ENCODE measurements at regions not wholly inside any gene's neighbourhood (a gene's known extent, or its start where the extent isn't known, plus 50 kb on each side); places are given as distances from the start of the nearest gene placed in this dataset.

DNA sequence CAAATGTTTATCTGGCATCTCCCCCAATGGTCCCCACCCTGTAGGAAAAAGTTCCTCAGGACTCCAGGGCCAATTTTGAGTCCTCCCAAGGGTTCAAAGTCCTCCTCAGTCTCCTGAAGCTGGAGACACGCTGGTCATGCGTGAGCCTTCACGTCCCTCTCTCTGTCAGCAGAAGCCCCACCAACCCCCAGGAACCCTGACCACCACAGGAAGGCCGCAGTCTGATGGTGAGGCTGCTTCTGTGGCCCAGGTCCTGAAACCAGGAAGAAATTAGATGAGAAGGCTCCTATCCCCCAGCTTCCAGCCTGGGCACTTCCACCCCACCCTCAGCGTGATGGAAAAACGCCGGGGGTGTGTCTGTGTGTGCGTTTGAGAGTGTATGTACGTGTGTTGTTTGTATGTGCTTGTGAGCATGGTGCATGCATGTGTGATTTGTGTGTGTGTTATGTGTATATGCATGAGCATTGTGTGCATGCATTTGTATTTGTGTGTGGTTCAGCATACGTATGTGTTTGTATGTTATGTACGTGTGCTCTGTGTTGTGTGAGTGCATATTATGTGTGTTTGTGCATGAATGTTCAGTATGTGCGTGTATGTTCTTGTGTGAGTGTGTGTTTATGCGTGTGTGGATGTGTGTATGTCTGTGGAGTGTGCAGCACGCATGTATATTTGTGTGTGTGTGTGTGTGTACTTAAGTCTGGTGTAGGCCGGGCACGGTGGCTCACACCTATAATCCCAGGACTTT, 92.5 kb downstream of the SIK1 start:
- no peak for DNase-seq
- Mint-ChIP-seq H3K27ac (peak overlapping the region in 6 of 10 donors; percentile 1 to 68 (median 5)), H3K4me1 (peaks cover 9 to 25% (median 14%) of the 10 kb centered on the region in 4 donors), H3K36me3 (no peaks in the 10 kb centered on the region), H3K9me3 (peaks cover 0 to 15% (median 0%) of the 10 kb centered on the region in 9 donors), H3K4me3 (no peak overlapping the region), H3K27me3 (peaks cover 0 to 9% (median 4%) of the 10 kb centered on the region in 5 donors)
- ATAC-seq: no peak
- POLR2A ChIA-PET: no interaction called here

DNA sequence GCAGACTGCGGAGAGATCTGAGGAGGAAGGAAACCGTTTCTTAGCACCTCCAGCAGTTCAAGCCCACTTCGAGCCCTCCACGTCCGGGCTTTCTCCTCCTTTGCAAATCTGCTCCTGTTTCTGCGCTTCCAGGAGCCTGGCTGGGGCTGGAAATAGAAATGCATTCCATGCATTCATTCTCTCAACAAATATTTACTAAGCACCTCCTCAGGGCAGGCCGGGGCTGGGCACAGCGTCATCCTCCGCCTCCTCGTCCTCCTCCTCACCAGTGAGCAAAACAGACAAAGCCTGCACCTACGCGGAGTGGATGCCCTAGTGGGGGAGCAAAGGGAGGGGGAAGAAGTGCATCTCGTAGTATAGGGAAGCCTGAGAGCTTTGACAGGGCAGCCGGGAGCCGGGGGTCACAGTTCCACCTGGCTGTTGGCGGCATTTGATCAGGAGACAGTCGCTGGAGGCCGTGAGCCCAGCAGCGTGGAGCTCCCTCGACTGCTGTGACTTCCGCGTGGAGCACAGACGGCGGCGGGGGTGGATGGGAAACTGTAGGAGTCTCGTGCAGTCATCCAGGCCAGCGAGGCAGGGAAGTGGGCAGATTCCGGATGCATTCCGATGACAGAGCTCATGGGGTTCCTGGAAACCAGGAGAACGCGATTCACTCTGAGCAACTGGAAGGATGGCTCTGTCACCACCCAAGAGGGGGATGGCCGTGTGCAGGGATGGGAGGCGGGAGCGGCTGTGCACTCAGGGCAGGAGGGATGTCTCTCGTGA, 93.5 kb downstream of the SIK1 start:
- ATAC-seq: no peak
- Mint-ChIP-seq H3K27me3 (peaks cover 0 to 5% (median 0%) of the 10 kb centered on the region in 5 donors), H3K36me3 (no peaks in the 10 kb centered on the region), H3K9me3 (peaks cover 0 to 15% (median 0%) of the 10 kb centered on the region in 9 donors), H3K4me3 (no peak overlapping the region), H3K27ac (no peak overlapping the region), H3K4me1 (peaks cover 4 to 16% (median 9%) of the 10 kb centered on the region in 4 donors)
- no peak for DNase-seq
- POLR2A ChIA-PET: no interaction called here

DNA sequence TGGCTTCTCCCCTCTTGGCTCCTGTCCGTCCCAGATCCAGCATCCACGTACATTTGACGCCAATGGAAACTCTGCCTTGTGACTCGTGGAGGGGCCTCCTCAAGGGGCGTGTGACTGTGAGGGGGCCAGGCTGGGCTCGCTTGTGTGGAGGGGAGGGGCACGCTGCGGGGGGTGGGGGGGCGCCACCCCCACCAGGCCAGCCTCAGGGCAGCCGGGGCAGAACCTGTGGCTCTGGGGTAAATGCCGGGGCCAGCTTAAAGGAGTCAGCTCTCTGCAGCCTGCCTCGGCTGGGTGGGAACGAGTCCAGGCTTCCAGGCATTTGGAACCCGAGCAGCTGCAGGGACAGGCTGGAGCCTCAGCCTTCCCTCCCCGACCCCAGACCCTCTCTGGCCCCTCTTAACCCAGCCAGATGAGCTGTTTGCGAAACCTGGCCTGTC, 94.1 kb downstream of the SIK1 start:
- Mint-ChIP-seq H3K4me1 (peaks cover 2 to 13% (median 8%) of the 10 kb centered on the region in 4 donors), H3K4me3 (no peak overlapping the region), H3K9me3 (peaks cover 0 to 11% (median 0%) of the 10 kb centered on the region in 9 donors), H3K36me3 (no peaks in the 10 kb centered on the region), H3K27me3 (peaks cover 0 to 7% (median 0%) of the 10 kb centered on the region in 5 donors), H3K27ac (peak overlapping the region in 1 of 10 donors; percentile 33)
- ATAC-seq (no peak), DNase-seq (no peak)
- POLR2A ChIA-PET: no interaction called here

DNA sequence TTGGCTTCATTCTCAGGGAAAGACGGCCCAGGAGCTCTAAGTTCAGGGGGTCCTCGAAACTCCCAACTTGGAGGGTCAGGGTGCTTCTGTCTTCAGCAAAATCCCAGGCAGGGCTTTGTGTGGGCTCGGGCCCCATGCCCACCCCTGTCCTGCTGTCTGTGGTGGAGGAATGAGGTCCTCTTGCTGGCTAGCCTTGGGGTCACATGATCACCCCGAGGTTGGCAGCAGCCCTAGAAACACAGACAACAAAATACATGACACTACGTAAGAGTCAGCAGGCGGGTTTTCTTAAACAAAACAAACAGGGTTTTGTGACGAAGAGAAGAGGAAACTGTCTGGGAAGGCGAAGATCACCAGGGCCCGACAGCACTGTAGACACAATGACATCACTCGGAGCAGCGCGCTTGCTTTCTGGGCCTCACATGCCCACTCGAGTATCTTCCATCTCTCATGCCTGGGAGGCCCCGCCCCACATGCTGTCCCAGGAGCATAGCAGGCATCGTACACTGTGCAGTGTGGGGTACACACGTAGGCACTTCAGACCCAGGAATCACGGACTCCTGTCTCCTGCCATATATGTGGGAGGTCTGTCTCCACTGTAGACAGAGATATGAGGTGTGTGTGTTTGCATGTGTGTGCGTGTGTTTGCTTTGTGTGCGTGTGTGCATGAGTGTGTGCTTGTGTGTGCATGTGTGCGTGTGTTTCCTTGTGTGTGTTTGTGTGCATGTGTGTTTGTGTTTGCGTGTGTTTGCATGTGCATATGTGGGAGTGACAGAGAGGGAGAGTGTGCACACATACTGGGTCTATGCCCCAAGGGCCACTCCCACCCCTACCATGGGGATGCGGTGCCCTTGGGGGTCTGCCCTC, 94.7 kb downstream of the SIK1 start:
- ATAC-seq (no peak), DNase-seq (no peak)
- Mint-ChIP-seq H3K4me3 (no peak overlapping the region), H3K27ac (peak overlapping the region in 2 of 10 donors; percentile 33 to 43), H3K4me1 (peaks cover 0 to 6% (median 4%) of the 10 kb centered on the region in 4 donors), H3K36me3 (no peaks in the 10 kb centered on the region), H3K9me3 (peaks cover 0 to 4% (median 0%) of the 10 kb centered on the region in 9 donors), H3K27me3 (peaks cover 0 to 9% (median 0%) of the 10 kb centered on the region in 5 donors)
- POLR2A ChIA-PET: no interaction called here

DNA sequence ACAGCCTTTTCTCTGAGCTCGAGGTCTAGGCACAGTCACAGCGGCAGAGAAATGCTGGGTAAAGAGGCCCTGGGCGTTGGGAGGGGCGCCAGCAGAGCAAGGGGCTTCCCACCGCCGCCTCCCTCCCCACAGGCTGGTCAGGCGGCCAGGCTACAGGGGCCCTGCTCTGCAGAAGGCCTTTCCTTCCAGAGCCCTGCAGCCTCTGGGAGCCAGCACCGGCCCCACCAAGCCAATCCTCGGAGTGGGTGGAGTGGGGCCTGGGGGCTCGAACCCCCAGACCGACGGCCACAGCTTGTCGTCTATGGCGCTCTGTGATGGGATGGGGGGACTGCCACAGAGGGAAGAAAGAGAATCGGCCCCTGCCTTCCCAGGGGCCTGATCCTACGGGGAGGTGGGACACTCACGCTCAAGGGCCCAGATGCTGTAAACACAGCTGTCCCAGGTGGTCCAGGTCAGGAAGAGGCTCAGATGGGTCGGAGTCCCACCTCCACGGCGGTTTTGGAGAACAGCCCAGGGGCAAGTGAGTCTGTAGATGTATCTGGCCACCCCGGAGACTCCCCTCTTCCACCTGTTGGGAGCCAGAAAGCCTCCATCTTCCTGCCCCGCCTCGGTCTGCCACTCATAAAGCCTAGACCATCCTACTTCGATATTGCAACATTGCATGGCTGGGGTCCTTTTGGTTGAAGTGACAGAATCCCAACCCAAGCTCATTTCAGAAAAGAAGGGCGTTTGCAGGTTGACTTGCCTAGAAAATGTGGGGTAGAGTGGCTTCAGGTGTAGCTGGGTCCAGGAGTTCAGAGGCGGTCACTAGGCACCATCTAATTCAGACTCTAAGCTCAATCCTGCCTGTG, 95.6 kb downstream of the SIK1 start:
- H3K4me3 Mint-ChIP-seq: no peak overlapping the region
- no peak for ATAC-seq

DNA sequence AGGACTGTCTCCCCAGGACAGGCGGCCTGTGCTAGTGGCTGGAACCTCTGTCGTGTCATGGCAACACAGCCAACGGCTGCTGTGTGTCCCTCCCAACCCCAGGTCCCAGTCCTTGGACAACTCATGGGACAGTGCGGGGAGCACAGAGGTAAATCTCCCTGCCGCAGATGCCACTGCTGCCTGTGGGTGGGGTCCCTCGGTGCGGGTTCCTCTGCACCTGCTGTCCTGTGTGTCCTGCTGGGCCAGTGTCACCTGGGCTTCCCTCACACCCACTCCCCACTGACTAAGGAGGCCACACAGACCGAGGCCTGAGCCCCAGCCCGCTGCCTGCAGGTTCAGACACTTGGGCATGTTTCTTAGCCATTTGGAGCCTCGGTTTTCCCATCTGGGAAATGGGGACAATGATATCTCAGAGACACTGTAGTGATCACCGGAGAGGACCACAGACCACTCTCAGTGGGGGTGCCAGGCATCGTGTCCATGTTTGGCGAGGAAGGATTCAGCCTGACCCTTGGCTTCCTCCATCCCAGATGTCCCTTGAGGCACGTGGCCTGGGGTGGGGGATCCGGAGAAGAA, 96.5 kb downstream of the SIK1 start:
- Mint-ChIP-seq H3K27me3 (peaks cover 0 to 9% (median 0%) of the 10 kb centered on the region in 5 donors), H3K9me3 (no peaks in the 10 kb centered on the region), H3K4me3 (no peak overlapping the region), H3K36me3 (no peaks in the 10 kb centered on the region), H3K27ac (no peak overlapping the region), H3K4me1 (peaks cover 0 to 10% (median 5%) of the 10 kb centered on the region in 4 donors)
- ATAC-seq: no peak
- POLR2A ChIA-PET: no interaction called here
- DNase-seq: no peak

More for the DNA sequence above, 95.6 kb downstream of the SIK1 start:
- Mint-ChIP-seq H3K4me1 (peaks cover 0 to 4% (median 3%) of the 10 kb centered on the region in 4 donors), H3K9me3 (no peaks in the 10 kb centered on the region), H3K27ac (no peak overlapping the region), H3K36me3 (no peaks in the 10 kb centered on the region), H3K27me3 (peaks cover 0 to 9% (median 0%) of the 10 kb centered on the region in 5 donors)
- POLR2A ChIA-PET: no interaction called here
- no peak for DNase-seq

DNA sequence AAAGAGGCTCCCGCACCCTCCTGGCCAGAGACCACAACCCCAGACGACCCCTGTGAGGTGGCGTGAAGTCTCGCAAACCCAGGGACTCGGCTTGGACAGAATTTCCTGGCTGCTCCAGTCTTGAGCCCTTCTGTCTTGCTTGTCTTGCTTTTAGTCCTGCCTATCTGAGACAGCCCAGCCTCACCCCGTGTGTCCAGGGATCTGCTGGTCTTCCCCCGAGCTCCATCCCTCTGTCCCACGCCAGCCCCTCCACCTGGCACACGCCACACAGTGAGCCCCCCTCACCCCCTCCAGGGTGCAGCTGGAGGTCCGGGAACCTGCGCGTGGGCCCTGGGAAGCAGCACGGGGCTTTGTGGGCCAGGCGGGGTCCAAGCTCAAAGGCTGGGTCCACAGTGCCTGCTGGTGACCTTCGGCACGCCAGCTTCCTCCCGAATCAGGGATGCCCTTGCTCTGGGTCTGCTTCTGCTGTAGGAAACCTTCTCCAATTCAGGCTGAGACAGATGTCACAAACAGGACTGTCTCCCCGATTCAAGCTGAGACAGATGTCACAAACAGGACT, 97.1 kb downstream of the SIK1 start:
- H3K9me3 Mint-ChIP-seq: no peaks in the 10 kb centered on the region
- no peak for DNase-seq
- no peak overlapping the region for H3K27ac Mint-ChIP-seq
- no peak for ATAC-seq
- H3K4me1 Mint-ChIP-seq: peaks cover 0 to 12% (median 5%) of the 10 kb centered on the region in 4 donors
- POLR2A ChIA-PET: no interaction called here
- H3K36me3 Mint-ChIP-seq: no peaks in the 10 kb centered on the region
- H3K27me3 Mint-ChIP-seq: peaks cover 0 to 9% (median 0%) of the 10 kb centered on the region in 5 donors
- H3K4me3 Mint-ChIP-seq: no peak overlapping the region

DNA sequence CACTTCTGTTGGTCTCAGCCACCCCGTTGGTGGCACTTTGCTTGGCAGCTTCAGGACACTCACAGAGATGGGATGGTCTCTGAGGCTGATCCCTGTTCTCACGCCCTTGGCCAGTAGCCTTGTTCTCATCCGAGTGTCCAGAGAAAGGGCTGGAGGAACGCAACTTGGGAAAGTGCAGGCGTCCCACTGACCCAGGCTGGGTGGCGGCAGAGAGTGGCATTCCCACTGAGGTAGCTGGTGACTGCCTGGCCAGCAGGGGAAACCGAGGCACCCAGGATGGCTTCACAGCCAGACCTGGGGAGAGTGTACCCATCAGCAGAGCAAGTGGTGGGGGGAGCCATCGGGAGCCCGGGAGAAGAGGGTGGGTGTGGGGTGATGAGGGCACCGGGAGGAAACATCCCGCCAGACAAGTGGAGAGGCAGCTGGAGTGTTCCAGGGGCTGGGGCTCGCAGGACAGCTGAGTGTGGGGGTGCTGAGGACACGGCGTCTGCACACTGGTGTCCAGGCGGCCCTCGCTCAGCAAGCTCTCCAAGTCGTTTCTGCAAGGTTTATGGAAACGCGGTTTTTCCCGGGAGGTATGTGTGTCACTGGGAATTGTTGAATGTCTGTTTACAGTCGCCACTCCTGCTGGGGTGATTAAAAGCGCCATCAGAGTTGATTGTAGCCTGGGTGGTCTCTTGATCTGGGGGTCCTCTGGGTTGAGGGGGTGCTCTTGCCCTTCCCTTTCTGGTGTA, 97.8 kb downstream of the SIK1 start:
- peaks cover 0 to 9% (median 0%) of the 10 kb centered on the region in 5 donors for H3K27me3 Mint-ChIP-seq
- H3K27ac Mint-ChIP-seq: no peak overlapping the region
- ATAC-seq (no peak), DNase-seq (no peak)
- H3K9me3 Mint-ChIP-seq: no peaks in the 10 kb centered on the region
- POLR2A ChIA-PET: no interaction called here
- peaks cover 0 to 1% (median 0%) of the 10 kb centered on the region in 3 donors for H3K36me3 Mint-ChIP-seq
- peaks cover 0 to 12% (median 4%) of the 10 kb centered on the region in 4 donors for H3K4me1 Mint-ChIP-seq
- H3K4me3 Mint-ChIP-seq: no peak overlapping the region

DNA sequence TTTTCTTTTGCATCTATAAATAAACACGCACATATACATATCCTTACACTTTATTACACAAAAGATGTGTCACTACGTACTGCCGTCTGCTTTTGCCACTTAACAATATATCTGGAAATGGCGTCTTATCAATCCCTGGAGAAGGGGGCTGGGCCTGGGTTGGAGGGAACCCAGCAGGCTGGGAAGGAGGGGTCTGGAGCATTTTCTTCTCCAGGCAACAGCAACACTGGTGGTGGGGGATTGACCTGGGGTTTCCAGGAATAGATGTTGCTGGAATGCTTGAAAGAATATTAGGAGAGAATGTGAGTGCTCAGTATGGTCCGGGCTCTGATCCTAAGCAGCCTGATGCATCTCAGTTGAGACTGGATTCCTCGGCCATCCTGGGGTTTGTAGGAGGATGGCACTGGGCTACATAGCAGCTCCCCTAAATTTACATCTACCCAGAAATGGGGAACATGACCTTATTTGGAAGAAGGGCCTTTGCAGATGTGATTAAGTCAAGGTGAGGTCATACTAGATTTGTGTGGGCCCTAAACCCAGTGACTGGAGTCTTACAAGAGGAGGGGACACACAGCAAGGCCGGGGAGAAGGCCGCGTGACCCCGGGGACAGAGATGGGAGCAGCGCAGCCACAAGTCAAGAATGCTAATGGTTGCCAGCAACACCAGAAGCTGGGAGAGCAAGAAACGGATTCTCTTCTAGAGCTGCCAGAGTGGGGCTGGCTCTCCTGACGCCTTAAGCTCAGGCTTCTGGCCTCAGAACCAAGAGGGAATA, 98.6 kb downstream of the SIK1 start:
- H3K4me1 Mint-ChIP-seq: peaks cover 0 to 12% (median 4%) of the 10 kb centered on the region in 4 donors
- ATAC-seq (no peak), DNase-seq (no peak)
- peak overlapping the region in 4 of 10 donors; percentile 1 to 83 (median 37) for H3K27ac Mint-ChIP-seq
- POLR2A ChIA-PET: interaction anchor here (0.6 kb wide), 1 partner anchor 9 kb away, joined by 3 read pairs; no protein-coding TSS in a partner anchor
- peaks cover 0 to 9% (median 0%) of the 10 kb centered on the region in 5 donors for H3K27me3 Mint-ChIP-seq
- no peaks in the 10 kb centered on the region for H3K9me3 Mint-ChIP-seq
- H3K4me3 Mint-ChIP-seq: no peak overlapping the region
- peaks cover 0 to 1% (median 0%) of the 10 kb centered on the region in 3 donors for H3K36me3 Mint-ChIP-seq

DNA sequence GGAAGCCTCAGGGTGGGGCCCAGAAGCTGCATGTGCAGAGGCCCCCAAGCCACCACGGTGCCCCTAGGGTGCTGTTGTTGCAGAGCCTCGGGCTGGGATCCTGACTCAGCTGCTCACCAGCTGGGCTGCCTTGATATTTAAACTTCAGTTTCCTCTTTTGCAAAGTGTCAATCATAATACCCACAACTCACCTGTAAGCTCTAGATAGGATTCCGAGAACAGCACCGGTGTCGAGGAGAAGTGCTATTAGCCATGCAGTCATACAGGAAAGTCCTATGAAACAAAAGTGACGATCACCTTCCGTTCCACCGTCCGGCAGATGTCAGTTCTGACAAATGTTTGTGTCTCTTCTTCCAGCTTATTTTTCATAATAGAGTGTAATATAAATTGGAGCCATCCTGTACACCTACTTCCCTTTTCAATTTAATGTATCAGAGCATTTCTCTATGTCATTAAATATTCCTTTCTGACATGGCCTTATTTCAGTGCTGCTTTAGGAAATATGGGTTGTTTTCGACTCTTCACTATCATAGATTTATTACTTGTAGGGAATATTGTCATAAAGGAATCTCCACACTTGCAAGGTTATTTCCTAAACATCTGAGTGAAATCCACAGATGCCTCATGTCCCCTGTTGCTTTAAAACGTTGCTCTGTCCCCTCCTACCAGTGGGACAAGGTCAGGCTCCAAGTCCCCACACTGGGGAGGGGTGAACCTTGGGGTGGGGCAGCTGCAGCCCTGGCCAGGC, 100.8 kb downstream of the SIK1 start:
- Mint-ChIP-seq H3K4me3 (no peak overlapping the region), H3K4me1 (peaks cover 0 to 12% (median 2%) of the 10 kb centered on the region in 4 donors), H3K9me3 (no peaks in the 10 kb centered on the region), H3K27me3 (peaks cover 0 to 9% (median 0%) of the 10 kb centered on the region in 5 donors), H3K36me3 (peaks cover 0 to 1% (median 0%) of the 10 kb centered on the region in 3 donors), H3K27ac (peak overlapping the region in 5 of 10 donors; percentile 6 to 69 (median 41))
- ATAC-seq (peak in 1 of 2 donors; percentile 35), DNase-seq (no peak)
- POLR2A ChIA-PET: no interaction called here

Data from naive thymus-derived CD8-positive, alpha-beta T cell (primary cell).